Astrocyte of the hippocampus (primary cell): ENCODE measurements at regions not wholly inside any gene's neighbourhood (a gene's known extent, or its start where the extent isn't known, plus 50 kb on each side); places are given as distances from the start of the nearest gene placed in this dataset.
"Not testable (repeated sequence)": the region's sequence is repeated elsewhere in the genome, so short reads cannot be mapped to it uniquely, and the experiment has no call there.

Experiments used
- DNase-seq: peaks from one replicate; pipeline ENCODE4 v3.0.0; 2011; ENCODE audit warnings: low read depth, low spot score

- no peak for DNase-seq
Observed at GRCh38 chr3:147333098-147333497, 73.2 kb downstream of the ZIC4 start.

- no peak for DNase-seq
Observed at GRCh38 chr3:147328711-147329110, 77.6 kb downstream of the ZIC4 start.

- DNase-seq = no peak
Observed at GRCh38 chr3:147324356-147324755, 82.0 kb downstream of the ZIC4 start.

DNA sequence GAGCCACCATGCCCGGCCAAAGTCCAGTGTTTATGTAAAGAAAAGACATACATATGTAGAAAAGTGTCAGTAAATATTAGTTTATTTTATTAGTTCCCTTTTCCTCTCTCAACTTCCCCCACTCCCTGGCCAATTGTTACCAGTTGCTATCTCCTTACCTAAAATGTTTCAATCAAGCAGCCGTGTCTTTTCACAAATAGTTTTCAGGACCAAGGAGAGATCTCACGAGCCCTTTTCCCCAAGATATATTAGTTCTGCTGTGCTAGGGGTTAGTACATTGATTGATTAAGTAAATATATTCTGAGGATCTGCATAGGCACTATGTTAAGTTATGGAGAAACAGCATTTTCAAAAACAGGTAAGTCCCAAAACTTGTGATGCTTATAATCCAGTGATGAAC, 87.4 kb downstream of the ZIC4 start:
- peak; percentile 17 for DNase-seq

GRCh38 chr3:147317080-147317479, 89.3 kb downstream of the ZIC4 start:
- not testable (repeated sequence) for DNase-seq

- no peak for DNase-seq
Observed at GRCh38 chr3:147313513-147313912, 92.8 kb downstream of the ZIC4 start.

DNA sequence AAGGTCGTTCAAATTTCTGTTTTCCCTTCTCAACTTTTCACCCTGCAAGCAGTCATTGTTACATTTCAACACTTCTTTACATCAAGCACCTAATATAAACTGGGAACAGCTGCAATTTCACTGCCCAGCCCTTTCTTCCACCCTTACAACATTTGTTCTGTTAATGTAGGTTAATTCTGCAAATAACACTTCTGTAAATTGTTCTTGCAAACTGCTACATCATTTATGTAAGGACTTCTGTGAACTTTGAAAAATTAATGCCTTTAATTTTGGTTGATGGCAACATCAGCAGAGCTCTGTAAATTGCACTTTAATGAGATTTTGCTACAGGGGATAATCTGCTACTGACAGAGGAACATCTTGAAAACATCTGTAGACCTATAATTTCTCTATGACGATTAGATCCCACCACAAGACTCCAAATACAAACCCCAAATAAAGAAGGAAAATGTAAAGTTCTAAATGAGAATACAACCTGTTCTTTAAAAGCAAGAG, 93.5 kb downstream of the ZIC4 start:
- no peak for DNase-seq

DNA sequence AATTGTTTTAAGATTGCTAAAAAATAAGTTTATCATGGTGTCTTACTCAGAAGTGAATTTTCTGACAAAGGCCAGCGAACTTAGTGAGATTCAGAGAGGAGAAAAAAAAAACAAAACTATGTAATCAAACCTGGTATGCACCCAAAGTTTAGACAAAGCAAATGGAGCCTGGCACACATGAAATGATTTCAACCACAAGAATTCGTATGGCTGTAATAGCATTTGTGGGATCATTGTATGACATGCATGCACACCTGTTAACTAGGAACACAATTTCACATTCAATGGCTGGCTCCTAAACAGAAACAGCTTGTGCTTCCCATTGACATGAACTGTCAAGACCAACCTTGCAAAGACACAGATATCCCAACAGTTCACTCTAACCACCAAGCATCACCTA, 94.6 kb downstream of the ZIC4 start:
- DNase-seq = no peak

- no peak for DNase-seq
Observed at GRCh38 chr3:147305533-147306250, 100.7 kb downstream of the ZIC4 start.

GRCh38 chr3:147304756-147305155, 101.6 kb downstream of the ZIC4 start:
- DNase-seq = no peak

GRCh38 chr3:147301781-147302180, 104.6 kb downstream of the ZIC4 start:
- DNase-seq = no peak

DNA sequence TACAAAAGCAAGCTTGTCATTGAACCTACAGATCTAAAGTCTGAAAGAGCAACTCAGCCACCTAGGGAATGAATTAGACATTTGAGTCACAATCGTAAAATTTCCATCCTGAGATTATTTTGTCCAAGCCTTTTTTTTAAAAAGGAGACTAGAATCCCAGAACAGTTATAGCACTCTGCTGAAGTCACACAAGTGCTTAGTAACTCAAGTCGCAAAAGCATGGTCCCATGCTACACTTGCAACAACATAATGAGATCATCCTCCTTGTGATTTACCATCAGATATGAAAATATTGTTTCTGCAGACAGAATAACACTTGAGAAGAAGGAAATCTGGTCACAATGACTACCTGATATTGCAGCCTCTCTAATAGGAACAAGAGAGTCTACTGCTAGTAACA, 106.7 kb downstream of the ZIC4 start:
- DNase-seq = no peak

DNA sequence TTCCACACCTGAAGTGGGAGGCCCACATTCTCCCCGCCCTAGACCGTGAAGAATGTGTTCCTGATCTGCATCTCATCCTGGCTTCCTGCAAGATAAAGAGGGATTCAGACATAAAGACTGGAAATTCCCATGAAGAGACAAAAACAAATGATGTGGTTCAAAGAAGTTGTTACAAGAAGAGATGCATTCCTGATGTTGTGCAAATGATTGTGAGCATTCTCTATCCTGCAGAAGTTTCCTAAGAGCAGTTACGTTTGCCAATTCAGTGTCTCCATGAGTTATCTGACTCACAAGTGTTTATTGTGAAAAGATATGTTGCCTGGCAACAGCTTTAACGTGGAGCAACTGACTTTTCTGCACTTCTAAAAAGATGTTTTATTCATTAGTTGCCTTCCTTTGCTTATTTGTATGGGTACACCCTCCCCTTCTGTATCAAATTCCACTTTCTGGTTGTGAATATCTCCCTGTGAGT, 107.8 kb downstream of the ZIC4 start:
- peak; percentile 92 for DNase-seq

- no peak for DNase-seq
Observed at GRCh38 chr3:147297761-147298350, 108.5 kb downstream of the ZIC4 start.

DNA sequence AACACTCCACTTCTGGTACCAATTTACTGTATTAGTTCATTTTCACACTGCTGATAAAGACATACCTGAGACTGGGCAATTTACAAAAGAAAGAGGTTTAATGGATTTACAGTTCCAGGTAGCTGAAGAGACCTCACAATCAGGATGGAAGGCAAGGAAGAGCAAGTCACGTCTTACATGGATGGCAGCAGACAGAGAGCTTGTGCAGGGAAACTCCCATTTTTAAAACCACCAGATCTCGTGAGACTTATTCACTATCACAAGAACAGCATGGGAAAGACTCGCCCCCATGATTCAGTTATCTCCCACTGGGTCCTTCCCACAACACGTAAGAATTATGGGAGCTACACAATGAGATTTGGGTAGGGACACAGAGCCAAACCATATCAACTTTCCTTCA, 119.0 kb downstream of the ZIC4 start:
- not testable (repeated sequence) for DNase-seq

DNA sequence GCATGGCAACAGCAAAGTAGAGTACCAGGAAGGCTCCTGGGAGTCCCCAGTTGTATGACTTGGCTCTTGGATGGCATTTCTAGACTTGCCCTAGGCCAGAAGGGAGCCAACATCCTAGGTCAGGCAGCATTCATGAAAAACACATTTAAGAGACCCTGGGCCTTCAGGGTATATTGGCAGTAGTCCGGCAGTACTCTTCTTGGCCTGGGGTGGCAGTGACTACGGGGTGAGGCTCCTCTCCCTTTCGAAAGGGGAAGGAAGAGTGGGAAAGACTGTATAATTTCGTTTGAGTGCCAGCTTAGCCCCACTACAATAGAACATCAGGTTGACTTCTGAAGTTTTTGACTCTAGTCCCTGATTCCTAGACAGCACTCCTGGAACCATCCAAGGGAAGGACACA, 136.4 kb downstream of the ZIC4 start:
- no peak for DNase-seq

DNA sequence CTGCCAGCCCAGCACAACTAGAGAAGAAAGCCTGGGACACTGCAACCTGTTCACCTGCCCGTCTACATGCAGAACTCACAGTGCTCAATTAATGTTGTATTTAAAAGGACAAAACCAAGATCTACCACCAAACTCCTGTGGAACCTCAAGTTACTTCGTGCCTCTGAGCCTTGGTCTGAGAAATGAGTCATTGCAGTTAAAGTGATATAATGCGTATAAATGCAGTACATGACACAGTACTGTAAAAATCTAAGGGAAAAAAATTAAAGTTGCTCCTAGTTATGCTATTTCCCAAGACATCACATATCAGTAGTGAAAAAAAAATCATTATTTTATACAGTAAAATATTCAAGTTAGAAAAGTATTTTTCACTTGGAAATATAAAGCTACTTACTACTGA, 138.9 kb downstream of the ZIC4 start:
- no peak for DNase-seq

GRCh38 chr3:147257944-147258343, 148.4 kb downstream of the ZIC4 start:
- no peak for DNase-seq

DNA sequence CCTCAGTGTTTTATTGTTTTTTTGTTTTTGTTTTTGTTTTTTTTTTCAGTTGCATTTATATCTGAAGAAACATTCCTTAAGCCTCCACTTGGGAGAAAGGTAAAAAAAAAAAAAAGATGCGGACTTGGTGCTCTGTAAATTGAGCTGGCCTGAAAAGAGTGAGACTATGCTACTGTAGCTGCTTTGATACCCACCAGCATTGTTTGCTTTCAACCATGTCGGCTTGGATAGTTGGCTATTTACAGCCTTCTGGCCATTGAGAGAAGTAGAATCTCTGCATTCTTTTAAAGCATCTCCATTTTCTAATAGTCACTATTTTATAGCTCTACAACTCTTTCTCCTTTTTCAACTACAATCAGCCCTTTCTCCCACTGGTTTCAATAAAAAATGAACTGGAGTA, 149.6 kb downstream of the ZIC4 start:
- DNase-seq = no peak

DNA sequence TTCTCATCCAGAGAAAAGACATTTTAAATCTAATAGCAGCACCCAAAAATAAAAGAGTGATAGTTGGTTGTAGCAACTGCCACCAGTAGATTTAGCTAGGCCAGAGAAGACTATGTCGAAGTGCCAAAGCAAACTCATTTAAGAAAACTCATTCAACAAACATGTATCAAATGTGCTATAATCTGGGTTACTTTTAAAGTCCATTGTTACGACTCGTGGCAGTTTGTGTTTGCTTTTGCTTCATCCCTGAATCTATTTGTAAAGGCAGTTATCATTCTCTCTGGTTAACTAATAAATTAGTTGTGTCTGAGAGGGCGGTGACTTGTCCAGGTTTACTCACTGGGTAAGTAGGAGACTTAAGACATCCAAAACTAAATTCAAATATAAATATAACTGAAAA, 159.4 kb downstream of the ZIC4 start:
- no peak for DNase-seq

- not testable (repeated sequence) for DNase-seq
Observed at GRCh38 chr3:147245638-147246037, 160.7 kb downstream of the ZIC4 start.

DNA sequence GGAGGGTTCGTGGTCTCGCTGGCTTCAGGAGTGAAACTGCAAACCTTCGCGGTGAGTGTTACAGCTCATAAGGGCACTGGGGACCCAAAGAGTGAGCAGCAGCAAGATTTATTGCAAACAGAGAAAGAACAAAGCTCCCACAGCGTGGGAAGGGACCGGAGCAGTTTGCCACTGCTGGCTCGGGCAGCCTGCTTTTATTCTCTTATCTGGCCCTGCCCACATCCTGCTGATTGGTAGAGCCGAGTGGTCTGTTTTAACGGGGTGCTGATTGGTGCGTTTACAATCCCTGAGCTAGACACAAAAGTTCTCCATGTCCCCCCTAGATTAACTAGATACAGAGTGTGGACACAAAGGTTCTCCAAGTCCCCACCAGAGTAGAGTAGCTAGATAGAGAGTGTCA, 161.3 kb downstream of the ZIC4 start:
- DNase-seq = not testable (repeated sequence)

GRCh38 chr3:147244397-147244796, 161.9 kb downstream of the ZIC4 start:
- DNase-seq = no peak
